Ovary (tissue), 7 donors: ENCODE measurements at regions not wholly inside any gene's neighbourhood (a gene's known extent, or its start where the extent isn't known, plus 50 kb on each side); places are given as distances from the start of the nearest gene placed in this dataset.

Experiments
- DNase-seq, 5 donors: peaks; one replicate each; pipeline ENCODE4 v3.0.0-alpha.2; 2019 to 2020
- H3K27ac ChIP-seq, 2 donors: fragments of 200-600 bp; one replicate each; pipeline versions ENCODE4 v1.5.1 to v1.8.0; 2019 to 2022
- H3K27me3 ChIP-seq: fragments of 200-600 bp; one replicate; pipeline ENCODE4 v1.8.0; 2022
- H3K36me3 ChIP-seq: fragments of 200-600 bp; sonication (generic); one replicate; pipeline ENCODE4 v1.5.1; 2019
- H3K4me1 ChIP-seq: one replicate; pipeline ENCODE4 v1.8.1; 2013; ENCODE audit warnings: mild to moderate bottlenecking, moderate library complexity; ENCODE audit not compliant: insufficient read depth
- H3K4me3 ChIP-seq: fragments of 200-600 bp; sonication (generic); one replicate; pipeline ENCODE4 v1.5.1; 2017
- H3K9me3 ChIP-seq, 2 donors: fragments of 200-600 bp in 1 of 2; sonication (generic) in 1 of 2; one replicate each; pipeline versions ENCODE4 v1.5.1 to v1.8.1; 2013 to 2019; ENCODE audit warnings: mild to moderate bottlenecking in 1 of 2, moderate library complexity in 1 of 2
- EP300 ChIP-seq: sonication (generic); formaldehyde crosslinking; IDR thresholded peaks from one replicate; pipeline ENCODE4 v1.6.1; 2017; ENCODE audit warnings: antibody characterized with exemption
- POLR2A ChIP-seq: fragments of 450-650 bp; IDR thresholded peaks from one replicate; pipeline ENCODE4 v1.6.1; 2017; ENCODE audit warnings: antibody characterized with exemption, mild to moderate bottlenecking, moderate library complexity
- WGBS, 3 donors: extraction: QIAGEN DNeasy Blood & Tissue Kit in 1 of 3; methylation state at CpG; one replicate each; pipeline versions ENCODE4 v1.1.5 to v1.1.7; 2013 to 2017; 5-methylcytosine and 5-hydroxymethylcytosine counted together
- intact Hi-C, 4 donors: fragments of 100-400 bp; cut with DNase I; formaldehyde crosslinking; loops; one replicate each; pipeline versions ENCODE4 v1.11.0 to v1.15.1; 2022 to 2023
- TF ChIP-seq, protein P1 (sequence below), 3 donors: fragments of 450-650 bp in 2 of 3; fragments of 200-600 bp in 1 of 3; IDR thresholded peaks; one replicate each; pipeline versions ENCODE4 v1.5.1 to v1.8.0; 2016 to 2022; ENCODE audit warnings: antibody characterized with exemption in 3 of 3, mild to moderate bottlenecking in 1 of 3
- donor health status: DM: no; HTN: no; CAD: no; lungs with moderate emphysema.
- donor health status: DM: no; HTN: no; CAD: no.
- donor health status: Bipolar disorder and iron deficiency.
- donor health status: DM: no; HTN: no; CAD: no.
- donor health status: DM: yes; HTN: yes; CAD: no.

GRCh38 chr4:3871881-3872833, 106.0 kb downstream of the ADRA2C start:
- TF ChIP-seq POLR2A (no peak), EP300 (no peak)
- TF ChIP-seq, protein P1, sequence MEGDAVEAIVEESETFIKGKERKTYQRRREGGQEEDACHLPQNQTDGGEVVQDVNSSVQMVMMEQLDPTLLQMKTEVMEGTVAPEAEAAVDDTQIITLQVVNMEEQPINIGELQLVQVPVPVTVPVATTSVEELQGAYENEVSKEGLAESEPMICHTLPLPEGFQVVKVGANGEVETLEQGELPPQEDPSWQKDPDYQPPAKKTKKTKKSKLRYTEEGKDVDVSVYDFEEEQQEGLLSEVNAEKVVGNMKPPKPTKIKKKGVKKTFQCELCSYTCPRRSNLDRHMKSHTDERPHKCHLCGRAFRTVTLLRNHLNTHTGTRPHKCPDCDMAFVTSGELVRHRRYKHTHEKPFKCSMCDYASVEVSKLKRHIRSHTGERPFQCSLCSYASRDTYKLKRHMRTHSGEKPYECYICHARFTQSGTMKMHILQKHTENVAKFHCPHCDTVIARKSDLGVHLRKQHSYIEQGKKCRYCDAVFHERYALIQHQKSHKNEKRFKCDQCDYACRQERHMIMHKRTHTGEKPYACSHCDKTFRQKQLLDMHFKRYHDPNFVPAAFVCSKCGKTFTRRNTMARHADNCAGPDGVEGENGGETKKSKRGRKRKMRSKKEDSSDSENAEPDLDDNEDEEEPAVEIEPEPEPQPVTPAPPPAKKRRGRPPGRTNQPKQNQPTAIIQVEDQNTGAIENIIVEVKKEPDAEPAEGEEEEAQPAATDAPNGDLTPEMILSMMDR (IDR thresholded peaks at IDR 0.05): no peak
- Histone ChIP-seq H3K4me3 (no peak overlapping the region), H3K36me3 (no peaks in the 10 kb centered on the region), H3K27ac (no peak overlapping the region), H3K9me3 (peaks cover 0 to 3% of the 10 kb centered on the region in 2 donors), H3K27me3 (no peaks in the 10 kb centered on the region), H3K4me1 (no peaks in the 10 kb centered on the region)
- DNase-seq: peak in 1 of 5 donors; percentile 13
- WGBS, 3 donors: 8 to 16% (median 13%) methylated on average over 24 to 59 of the region's 59 CpGs
- intact Hi-C loops: loop anchor here in 1 of 4 donors (5.0 kb wide), 1 partner anchor 300 kb away; no protein-coding TSS in a partner anchor

- H3K4me3 ChIP-seq: no peak overlapping the region
- intact Hi-C loops: loop anchor here in 1 of 4 donors (5.0 kb wide), 1 partner anchor 301 kb away; no protein-coding TSS in a partner anchor
- no peaks in the 10 kb centered on the region for H3K36me3 ChIP-seq
- no peak for DNase-seq
- peaks cover 0 to 3% of the 10 kb centered on the region in 2 donors for H3K9me3 ChIP-seq
- H3K4me1 ChIP-seq: no peaks in the 10 kb centered on the region
- no peaks in the 10 kb centered on the region for H3K27me3 ChIP-seq
- TF ChIP-seq POLR2A (no peak), EP300 (no peak)
- TF ChIP-seq, protein P1 (IDR thresholded peaks at IDR 0.05): no peak
- 57 to 70% (median 64%) methylated on average over 17 of the region's 17 CpGs for WGBS, 3 donors
- H3K27ac ChIP-seq: no peak overlapping the region
These were observed 106.7 kb downstream of the ADRA2C start for GRCh38 chr4:3872834-3873313.

- Histone ChIP-seq H3K36me3 (no peaks in the 10 kb centered on the region), H3K27ac (no peak overlapping the region), H3K9me3 (peaks cover 0 to 7% of the 10 kb centered on the region in 2 donors), H3K4me1 (no peaks in the 10 kb centered on the region), H3K27me3 (no peaks in the 10 kb centered on the region), H3K4me3 (no peak overlapping the region)
- TF ChIP-seq POLR2A: no peak
- no peak for TF ChIP-seq EP300
- TF ChIP-seq, protein P1 (IDR thresholded peaks at IDR 0.05): no peak
- DNase-seq: peak in 1 of 5 donors; percentile 24
- intact Hi-C loops: loop anchor here in 1 of 4 donors (5.0 kb wide), 1 partner anchor 301 kb away; no protein-coding TSS in a partner anchor
- 18 to 31% (median 18%) methylated on average over 14 of the region's 14 CpGs for WGBS, 3 donors
These were observed 107.3 kb downstream of the ADRA2C start for GRCh38 chr4:3873408-3874027.

DNA sequence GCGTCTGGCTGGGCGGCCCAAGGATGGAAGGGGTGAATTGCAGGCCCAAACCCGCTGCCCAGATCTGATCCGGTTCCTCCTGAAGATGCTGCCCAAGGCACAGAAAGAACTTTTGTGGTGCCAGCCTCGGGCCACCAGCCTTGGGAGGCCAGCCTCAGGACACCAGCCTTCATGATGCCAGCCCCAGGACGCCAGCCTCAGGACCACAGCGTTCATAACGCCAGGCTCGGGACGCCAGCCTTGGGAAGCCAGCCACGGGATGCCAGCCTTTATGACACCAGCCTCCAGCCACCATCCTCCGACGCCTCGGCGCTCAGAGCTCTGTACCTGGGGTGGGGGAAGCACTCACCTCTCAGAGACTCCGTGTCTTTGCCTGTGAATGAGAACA, 107.8 kb downstream of the ADRA2C start:
- H3K9me3 ChIP-seq: peaks cover 0 to 7% of the 10 kb centered on the region in 2 donors
- no peaks in the 10 kb centered on the region for H3K36me3 ChIP-seq
- no peaks in the 10 kb centered on the region for H3K27me3 ChIP-seq
- WGBS, 3 donors: 73 to 78% (median 77%) methylated on average over 16 of the region's 16 CpGs
- H3K4me1 ChIP-seq: no peaks in the 10 kb centered on the region
- peak in 1 of 5 donors; percentile 27 for DNase-seq
- H3K4me3 ChIP-seq: no peak overlapping the region
- H3K27ac ChIP-seq: no peak overlapping the region
- TF ChIP-seq EP300 (no peak), POLR2A (no peak)
- TF ChIP-seq, protein P1 (IDR thresholded peaks at IDR 0.05): no peak
- intact Hi-C loops: loop anchor here in 1 of 4 donors (5.0 kb wide), 1 partner anchor 302 kb away; no protein-coding TSS in a partner anchor
